ENCODE measurements at regions not wholly inside any gene's neighbourhood (a gene's known extent, or its start where the extent isn't known, plus 50 kb on each side); places are given as distances from the start of the nearest gene placed in this dataset.

- intact Hi-C loops (cut with micrococcal nuclease; ENCODE audit: unreplicated experiment) = no loop called here
- H3K4me3 Mint-ChIP-seq (ENCODE audit: unreplicated experiment) = no peak overlapping the region
- TF ChIP-seq CTCF (IDR thresholded peaks at IDR 0.05; ENCODE audit: insufficient read depth in 1 of 2, low read depth in 1 of 2, low read length in 1 of 2, severe bottlenecking in 1 of 2, unreplicated experiment in 1 of 2) = no peak
- no TSS peak for BruUV-seq (replicated peaks)
- H3K27ac Mint-ChIP-seq (ENCODE audit: unreplicated experiment) = no peak overlapping the region
- peaks cover 22% of the 10 kb centered on the region for H3K4me1 Mint-ChIP-seq (ENCODE audit: low read depth, unreplicated experiment)
- CTCF ChIA-PET = no interaction called here
- peaks cover 16% of the 10 kb centered on the region for H3K36me3 Mint-ChIP-seq (ENCODE audit: insufficient read depth, unreplicated experiment)
- Histone ChIP-seq H3K36me3 (ENCODE audit: control insufficient read depth, insufficient read depth, low read length) (no peaks in the 10 kb centered on the region), H3K9me3 (peaks cover 18% of the 10 kb centered on the region), H3K4me1 (peaks cover 15% of the 10 kb centered on the region), H3K4me3 (ENCODE audit: low read depth, low read length) (no peak overlapping the region), H3K27me3 (replicated peaks; ENCODE audit: control insufficient read depth, insufficient read depth, low read length) (no peaks in the 10 kb centered on the region)
- DNase-seq = no peak
- POLR2A ChIA-PET = no interaction called here
- no peaks in the 10 kb centered on the region for H3K27me3 Mint-ChIP-seq (ENCODE audit: insufficient read depth, unreplicated experiment)
- peaks cover 26% of the 10 kb centered on the region for H3K9me3 Mint-ChIP-seq (ENCODE audit: unreplicated experiment)
Observed at GRCh38 chr4:184941671-184942418, 76.4 kb upstream of the HELT start.

- Histone ChIP-seq H3K4me1 (peaks cover 10% of the 10 kb centered on the region), H3K36me3 (ENCODE audit: control insufficient read depth, insufficient read depth, low read length) (no peaks in the 10 kb centered on the region), H3K27me3 (replicated peaks; ENCODE audit: control insufficient read depth, insufficient read depth, low read length) (no peaks in the 10 kb centered on the region), H3K4me3 (ENCODE audit: low read depth, low read length) (no peak overlapping the region), H3K9me3 (peaks cover 18% of the 10 kb centered on the region)
- peaks cover 16% of the 10 kb centered on the region for H3K36me3 Mint-ChIP-seq (ENCODE audit: insufficient read depth, unreplicated experiment)
- no peak for TF ChIP-seq CTCF (IDR thresholded peaks at IDR 0.05; ENCODE audit: insufficient read depth in 1 of 2, low read depth in 1 of 2, low read length in 1 of 2, severe bottlenecking in 1 of 2, unreplicated experiment in 1 of 2)
- POLR2A ChIA-PET = no interaction called here
- H3K27me3 Mint-ChIP-seq (ENCODE audit: insufficient read depth, unreplicated experiment) = peaks cover 2% of the 10 kb centered on the region
- DNase-seq = no peak
- H3K9me3 Mint-ChIP-seq (ENCODE audit: unreplicated experiment) = peaks cover 25% of the 10 kb centered on the region
- CTCF ChIA-PET = no interaction called here
- H3K4me1 Mint-ChIP-seq (ENCODE audit: low read depth, unreplicated experiment) = peaks cover 16% of the 10 kb centered on the region
- intact Hi-C loops (cut with micrococcal nuclease; ENCODE audit: unreplicated experiment) = no loop called here
- BruUV-seq (replicated peaks) = no TSS peak
- no peak overlapping the region for H3K27ac Mint-ChIP-seq (ENCODE audit: unreplicated experiment)
- no peak overlapping the region for H3K4me3 Mint-ChIP-seq (ENCODE audit: unreplicated experiment)
Observed at GRCh38 chr4:184942444-184943425, 75.6 kb upstream of the HELT start.

- Histone ChIP-seq H3K9me3 (0 out of 2 replicates have a peak, but pooled peaks cover 2% of the 10 kb centered on the region), H3K4me1 (no peaks in the 10 kb centered on the region), H3K4me3 (ENCODE audit: low read depth, low read length) (no peak overlapping the region), H3K36me3 (ENCODE audit: control insufficient read depth, insufficient read depth, low read length) (no peaks in the 10 kb centered on the region), H3K27me3 (replicated peaks; ENCODE audit: control insufficient read depth, insufficient read depth, low read length) (no peaks in the 10 kb centered on the region)
- H3K27me3 Mint-ChIP-seq (ENCODE audit: insufficient read depth, unreplicated experiment) = peaks cover 2% of the 10 kb centered on the region
- H3K4me1 Mint-ChIP-seq (ENCODE audit: low read depth, unreplicated experiment) = peaks cover 6% of the 10 kb centered on the region
- BruUV-seq (replicated peaks) = no TSS peak
- intact Hi-C loops (cut with micrococcal nuclease; ENCODE audit: unreplicated experiment) = no loop called here
- no peaks in the 10 kb centered on the region for H3K36me3 Mint-ChIP-seq (ENCODE audit: insufficient read depth, unreplicated experiment)
- no peak for DNase-seq
- H3K9me3 Mint-ChIP-seq (ENCODE audit: unreplicated experiment) = no peaks in the 10 kb centered on the region
- no peak overlapping the region for H3K4me3 Mint-ChIP-seq (ENCODE audit: unreplicated experiment)
- ChIA-PET POLR2A (no interaction called here), CTCF (no interaction called here)
- TF ChIP-seq CTCF (IDR thresholded peaks at IDR 0.05; ENCODE audit: insufficient read depth in 1 of 2, low read depth in 1 of 2, low read length in 1 of 2, severe bottlenecking in 1 of 2, unreplicated experiment in 1 of 2) = no peak
- H3K27ac Mint-ChIP-seq (ENCODE audit: unreplicated experiment) = no peak overlapping the region
Observed at GRCh38 chr4:184949020-184949419, 69.3 kb upstream of the HELT start.

Measured in Caco-2 (cell line).